Activated CD8-positive, alpha-beta T cell treated with anti-CD3 and anti-CD28 coated beads for 36 hours (primary cell): ENCODE measurements at regions not wholly inside any gene's neighbourhood (a gene's known extent, or its start where the extent isn't known, plus 50 kb on each side); places are given as distances from the start of the nearest gene placed in this dataset.

Source experiments
- ATAC-seq: fragments of 200-7000 bp; cut with Tn5 transposase; one replicate; pipeline ENCODE4 v1.10.0; 2021; ENCODE audit warnings: mild to moderate bottlenecking, moderate library complexity
- CTCF ChIA-PET: fragments of 350-600 bp; sonication (Branson Sonifier 250); formaldehyde crosslinking; loops from one replicate; lab custom pipeline; 2021; ENCODE audit warnings: antibody characterized with exemption; lab: Charles Lee
- POLR2A ChIA-PET: fragments of 350-600 bp; sonication (Branson Sonifier 250); formaldehyde crosslinking; loops from one replicate; lab custom pipeline; 2021; ENCODE audit warnings: antibody characterized with exemption; lab: Charles Lee
- DNase-seq: peaks from one replicate; pipeline ENCODE4 v3.0.0-alpha.2; 2020
- H3K27ac Mint-ChIP-seq: one replicate; pipeline ENCODE4 v1.8.0; 2021; ENCODE audit warnings: mild to moderate bottlenecking, mixed read lengths
- H3K27me3 Mint-ChIP-seq: one replicate; pipeline ENCODE4 v1.8.0; 2021; ENCODE audit warnings: mixed read lengths
- H3K36me3 Mint-ChIP-seq: one replicate; pipeline ENCODE4 v1.8.0; 2021; ENCODE audit warnings: low read depth, mixed read lengths
- H3K4me1 Mint-ChIP-seq: one replicate; pipeline ENCODE4 v1.8.0; 2021; ENCODE audit warnings: low read depth, mixed read lengths
- H3K4me3 Mint-ChIP-seq: one replicate; pipeline ENCODE4 v1.8.0; 2021; ENCODE audit warnings: mild to moderate bottlenecking, moderate library complexity, mixed read lengths
- H3K9me3 Mint-ChIP-seq: one replicate; pipeline ENCODE4 v1.8.0; 2021; ENCODE audit warnings: mixed read lengths
- intact Hi-C: fragments of 100-400 bp; cut with micrococcal nuclease; formaldehyde crosslinking; loops from one replicate; pipeline ENCODE4 v1.10.0; 2022
- TF ChIP-seq, protein P1 (sequence below): fragments of 200-600 bp; IDR thresholded peaks from one replicate; pipeline ENCODE4 v1.8.0; 2022; ENCODE audit warnings: antibody characterized with exemption, mild to moderate bottlenecking

DNA sequence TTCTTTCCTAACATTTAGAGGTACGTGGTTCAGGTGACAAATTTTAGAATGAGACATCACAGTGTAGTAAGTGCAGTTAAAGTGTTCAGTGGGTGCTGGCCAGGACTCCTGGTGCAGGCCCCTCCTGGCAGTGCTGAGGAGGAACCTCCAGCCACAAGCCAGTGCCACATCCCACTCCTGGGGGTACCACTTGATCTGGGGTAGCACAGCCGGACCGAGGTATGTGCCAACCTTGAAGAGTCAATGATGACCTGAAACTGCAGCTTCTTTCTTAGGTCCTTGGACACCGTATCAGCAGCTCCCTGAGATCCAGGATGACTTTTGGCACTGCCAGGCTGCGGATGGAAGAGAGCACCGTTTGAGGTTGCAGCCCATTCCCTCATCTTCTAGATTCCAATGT is 310.4 kb upstream of the IRX4 start:
- Mint-ChIP-seq H3K27ac (no peak overlapping the region), H3K4me3 (no peak overlapping the region), H3K36me3 (no peaks in the 10 kb centered on the region), H3K9me3 (peaks cover 9% of the 10 kb centered on the region), H3K27me3 (peaks cover 4% of the 10 kb centered on the region), H3K4me1 (no peaks in the 10 kb centered on the region)
- POLR2A ChIA-PET, result no interaction called here
- TF ChIP-seq, protein P1, sequence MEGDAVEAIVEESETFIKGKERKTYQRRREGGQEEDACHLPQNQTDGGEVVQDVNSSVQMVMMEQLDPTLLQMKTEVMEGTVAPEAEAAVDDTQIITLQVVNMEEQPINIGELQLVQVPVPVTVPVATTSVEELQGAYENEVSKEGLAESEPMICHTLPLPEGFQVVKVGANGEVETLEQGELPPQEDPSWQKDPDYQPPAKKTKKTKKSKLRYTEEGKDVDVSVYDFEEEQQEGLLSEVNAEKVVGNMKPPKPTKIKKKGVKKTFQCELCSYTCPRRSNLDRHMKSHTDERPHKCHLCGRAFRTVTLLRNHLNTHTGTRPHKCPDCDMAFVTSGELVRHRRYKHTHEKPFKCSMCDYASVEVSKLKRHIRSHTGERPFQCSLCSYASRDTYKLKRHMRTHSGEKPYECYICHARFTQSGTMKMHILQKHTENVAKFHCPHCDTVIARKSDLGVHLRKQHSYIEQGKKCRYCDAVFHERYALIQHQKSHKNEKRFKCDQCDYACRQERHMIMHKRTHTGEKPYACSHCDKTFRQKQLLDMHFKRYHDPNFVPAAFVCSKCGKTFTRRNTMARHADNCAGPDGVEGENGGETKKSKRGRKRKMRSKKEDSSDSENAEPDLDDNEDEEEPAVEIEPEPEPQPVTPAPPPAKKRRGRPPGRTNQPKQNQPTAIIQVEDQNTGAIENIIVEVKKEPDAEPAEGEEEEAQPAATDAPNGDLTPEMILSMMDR, result no peak
- CTCF ChIA-PET, result no interaction called here
- intact Hi-C loops, result no loop called here
- no peak for ATAC-seq
- no peak for DNase-seq

DNA sequence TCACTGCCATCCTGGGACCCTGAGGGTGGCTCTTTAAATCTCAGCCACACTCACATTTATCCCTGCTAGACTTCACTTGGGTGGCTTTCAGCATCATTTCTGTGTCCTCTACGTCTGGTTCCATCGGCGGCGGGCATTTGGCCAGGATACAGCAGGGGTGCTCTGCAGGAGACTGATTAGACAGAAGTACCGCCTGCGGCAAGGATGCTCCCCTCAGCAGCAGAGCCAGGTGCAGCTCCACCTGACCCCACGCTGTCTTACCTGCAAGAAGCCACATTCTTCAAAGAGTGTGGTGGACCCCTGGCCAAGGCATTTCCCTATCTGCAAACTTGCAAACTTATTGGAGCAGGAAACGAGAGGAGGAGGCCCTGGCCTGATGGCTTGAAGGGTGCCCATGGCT is 309.8 kb upstream of the IRX4 start:
- POLR2A ChIA-PET, result no interaction called here

DNA sequence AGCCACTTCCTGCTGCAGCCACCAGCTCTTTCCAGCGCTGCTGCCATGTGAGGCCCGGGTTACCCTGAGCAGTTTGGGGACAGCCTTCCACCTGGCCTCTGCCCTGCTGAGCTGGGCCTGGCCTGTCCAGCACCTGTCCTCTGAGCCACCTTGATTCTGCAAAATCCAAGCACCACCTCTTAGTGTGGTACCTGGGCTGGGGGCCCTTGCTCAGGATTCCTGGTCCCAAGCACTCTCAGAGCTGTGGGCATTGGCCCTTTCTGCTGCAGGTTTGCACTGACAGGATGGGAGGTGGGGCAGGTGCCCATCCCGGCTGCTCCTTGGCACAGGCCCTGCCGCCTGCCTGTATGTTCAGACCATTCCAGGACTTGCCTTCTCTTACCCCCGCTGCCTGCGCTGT is 309.2 kb upstream of the IRX4 start:
- Mint-ChIP-seq H3K36me3 (no peaks in the 10 kb centered on the region), H3K27me3 (peaks cover 2% of the 10 kb centered on the region), H3K9me3 (peaks cover 9% of the 10 kb centered on the region), H3K4me1 (no peaks in the 10 kb centered on the region), H3K4me3 (no peak overlapping the region), H3K27ac (no peak overlapping the region)
- ChIA-PET POLR2A (no interaction called here), CTCF (no interaction called here)
- no peak for ATAC-seq
- DNase-seq, result no peak
- TF ChIP-seq, protein P1, result no peak
- intact Hi-C loops, result no loop called here

More for the DNA sequence above, 309.8 kb upstream of the IRX4 start:
- intact Hi-C loops, result no loop called here
- no peaks in the 10 kb centered on the region for H3K36me3 Mint-ChIP-seq
- DNase-seq (no peak), ATAC-seq (no peak)
- CTCF ChIA-PET, result no interaction called here
- H3K9me3 Mint-ChIP-seq, result peaks cover 9% of the 10 kb centered on the region
- H3K4me3 Mint-ChIP-seq, result no peak overlapping the region
- H3K4me1 Mint-ChIP-seq, result no peaks in the 10 kb centered on the region
- TF ChIP-seq, protein P1, result no peak
- peaks cover 4% of the 10 kb centered on the region for H3K27me3 Mint-ChIP-seq
- no peak overlapping the region for H3K27ac Mint-ChIP-seq

DNA sequence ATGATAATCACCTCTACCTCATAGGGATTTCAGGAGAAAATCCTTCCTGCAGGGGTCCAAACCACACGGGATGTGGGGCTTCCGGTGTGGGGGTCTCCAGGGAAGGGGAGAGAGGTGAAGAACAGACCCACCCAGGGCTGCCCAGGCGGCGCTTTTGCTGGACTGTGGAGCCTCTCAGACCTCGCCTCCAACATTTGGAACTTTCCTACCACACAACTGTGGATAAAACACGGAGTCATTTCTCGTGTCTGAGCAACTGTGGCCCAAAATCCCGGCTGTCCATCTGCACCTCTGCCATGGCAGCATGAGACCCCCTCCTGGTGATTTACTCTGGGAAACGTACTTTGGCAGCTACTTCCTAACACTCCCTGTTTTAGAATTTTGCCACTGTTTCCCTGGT is 307.8 kb upstream of the IRX4 start:
- ATAC-seq, result no peak
- Mint-ChIP-seq H3K27me3 (no peaks in the 10 kb centered on the region), H3K9me3 (peaks cover 7% of the 10 kb centered on the region), H3K4me3 (no peak overlapping the region), H3K36me3 (no peaks in the 10 kb centered on the region), H3K27ac (no peak overlapping the region), H3K4me1 (no peaks in the 10 kb centered on the region)
- TF ChIP-seq, protein P1, result no peak
- intact Hi-C loops, result no loop called here
- POLR2A ChIA-PET, result no interaction called here
- no peak for DNase-seq
- CTCF ChIA-PET, result no interaction called here

DNA sequence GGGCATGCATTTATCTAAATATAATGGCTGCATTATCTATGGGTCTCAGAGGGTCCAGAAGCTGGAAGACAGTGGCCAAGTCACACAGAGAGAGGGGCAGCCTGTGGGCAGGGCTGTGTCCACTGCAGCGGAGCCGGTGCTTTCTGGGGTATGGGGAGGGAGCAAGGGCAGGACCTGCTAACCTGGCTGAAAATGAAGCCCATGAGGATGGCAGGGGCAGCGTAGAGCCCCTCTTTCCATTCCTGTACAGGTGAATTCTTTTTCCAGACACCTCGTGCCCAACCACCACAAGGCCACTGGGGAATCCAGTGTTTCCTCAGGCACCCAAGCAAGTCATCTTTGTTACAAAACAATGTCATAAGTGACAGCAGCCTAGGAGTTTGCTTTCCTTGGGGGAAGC is 305.9 kb upstream of the IRX4 start:
- no peak for DNase-seq
- Mint-ChIP-seq H3K4me3 (no peak overlapping the region), H3K4me1 (no peaks in the 10 kb centered on the region), H3K27me3 (peaks cover 2% of the 10 kb centered on the region), H3K9me3 (no peaks in the 10 kb centered on the region), H3K36me3 (no peaks in the 10 kb centered on the region), H3K27ac (no peak overlapping the region)
- TF ChIP-seq, protein P1, result no peak
- CTCF ChIA-PET, result no interaction called here
- POLR2A ChIA-PET, result interaction anchor here (0.9 kb wide), 1 partner anchor 80 kb away, joined by 3 read pairs; no protein-coding TSS in a partner anchor
- intact Hi-C loops, result no loop called here
- ATAC-seq, result no peak
